GM13977 (cell line): ENCODE measurements at regions not wholly inside any gene's neighbourhood (a gene's known extent, or its start where the extent isn't known, plus 50 kb on each side); places are given as distances from the start of the nearest gene placed in this dataset.

Experiments used
- DNase-seq: peaks from one replicate; pipeline ENCODE4 v3.0.0; 2012; ENCODE audit warnings: low spot score
- CTCF ChIP-seq: IDR thresholded peaks from 2 replicates; pipeline ENCODE4 v1.5.1; 2012; ENCODE audit warnings: mild to moderate bottlenecking, control low read depth; ENCODE audit not compliant: insufficient read depth; ENCODE audit errors: extremely low read depth, missing control alignments
- in situ Hi-C: fragments of 300-500 bp; cut with MboI; formaldehyde crosslinking; loops from one replicate; pipeline ENCODE4 v1.12.0; 2022; ENCODE audit warnings: low sequenced_read_pairs, low pct_unique_long_range_greater_than_20kb, mixed read lengths, inconsistent platforms; ENCODE audit not compliant: unreplicated experiment

GRCh38 chr13:90551253-90551652 lies 796.2 kb upstream of the MIR17HG start:
- in situ Hi-C loops: no loop called here
- no peak for DNase-seq
- no peak for TF ChIP-seq CTCF

GRCh38 chr13:90552702-90553101 lies 794.8 kb upstream of the MIR17HG start:
- no peak for TF ChIP-seq CTCF
- in situ Hi-C loops: no loop called here
- no peak for DNase-seq

- in situ Hi-C loops: no loop called here
- TF ChIP-seq CTCF: no peak
- DNase-seq: no peak
Measured at GRCh38 chr13:90553159-90553558, 794.3 kb upstream of the MIR17HG start.

- no peak for DNase-seq
- TF ChIP-seq CTCF: no peak
- in situ Hi-C loops: no loop called here
Measured at GRCh38 chr13:90557626-90558025, 789.9 kb upstream of the MIR17HG start.

GRCh38 chr13:90562443-90562842 lies 785.0 kb upstream of the MIR17HG start:
- TF ChIP-seq CTCF: no peak
- in situ Hi-C loops: no loop called here
- no peak for DNase-seq

GRCh38 chr13:90564096-90564495 lies 783.4 kb upstream of the MIR17HG start:
- no peak for TF ChIP-seq CTCF
- in situ Hi-C loops: no loop called here
- no peak for DNase-seq

- TF ChIP-seq CTCF: no peak
- in situ Hi-C loops: no loop called here
- DNase-seq: no peak
Measured at GRCh38 chr13:90564566-90564965, 782.9 kb upstream of the MIR17HG start.
